NCI-H524 treated with DMSO at 0.1 percent for 48 hours (cell line): ENCODE measurements at regions not wholly inside any gene's neighbourhood (a gene's known extent, or its start where the extent isn't known, plus 50 kb on each side); places are given as distances from the start of the nearest gene placed in this dataset.
"Not testable (repeated sequence)": the region's sequence is repeated elsewhere in the genome, so short reads cannot be mapped to it uniquely, and the experiment has no call there.

Experiments used
- DNase-seq: peaks from one replicate; lab custom pipeline; 2025; lab: John Stamatoyannopoulos, UW

GRCh38 chr7:130849604-130850003, 115.6 kb upstream of the KLF14 start:
- DNase-seq, result no peak

GRCh38 chr7:130850956-130851355, 116.9 kb upstream of the KLF14 start:
- DNase-seq, result no peak

GRCh38 chr7:130852867-130853266, 118.9 kb upstream of the KLF14 start:
- DNase-seq, result no peak

DNA sequence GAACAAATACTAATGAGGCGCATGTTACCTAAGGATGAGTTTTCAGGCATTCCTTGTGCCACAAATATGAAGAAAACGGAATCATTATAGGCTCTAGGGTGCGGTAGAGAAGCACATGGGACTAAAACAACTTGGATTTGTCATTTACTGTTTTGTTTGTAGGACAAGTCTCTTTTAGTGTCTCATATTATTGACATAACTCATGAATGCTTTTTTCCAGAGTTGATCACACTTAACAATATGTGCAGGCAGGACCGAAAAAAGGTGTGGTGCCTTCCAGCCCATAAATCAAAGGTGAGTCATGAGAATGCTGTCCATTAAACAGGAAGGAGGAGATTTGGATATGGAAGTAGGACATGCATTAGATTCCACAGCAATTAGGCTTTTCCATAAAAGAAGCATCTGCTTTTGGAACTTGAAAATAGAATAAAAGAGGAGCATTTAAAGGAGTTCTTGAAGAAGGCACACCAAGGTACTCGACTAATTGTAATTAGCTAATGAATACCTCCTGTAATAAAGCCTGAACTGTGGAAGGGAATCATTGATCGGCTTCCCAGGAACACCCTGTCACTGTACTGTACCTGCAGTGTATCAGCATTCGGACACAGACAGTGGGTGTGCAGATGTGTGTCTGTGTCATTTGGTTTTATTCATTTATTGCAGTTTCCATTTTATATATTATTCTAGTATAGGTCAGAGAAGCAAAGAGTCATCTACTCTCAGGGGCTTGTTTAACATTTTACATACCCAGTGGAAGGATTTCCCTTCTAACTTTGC, 119.7 kb upstream of the KLF14 start:
- DNase-seq, result no peak

- DNase-seq, result no peak
Measured at GRCh38 chr7:130854481-130854880, 120.5 kb upstream of the KLF14 start.

- no peak for DNase-seq
Measured at GRCh38 chr7:130856866-130857265, 122.9 kb upstream of the KLF14 start.

DNA sequence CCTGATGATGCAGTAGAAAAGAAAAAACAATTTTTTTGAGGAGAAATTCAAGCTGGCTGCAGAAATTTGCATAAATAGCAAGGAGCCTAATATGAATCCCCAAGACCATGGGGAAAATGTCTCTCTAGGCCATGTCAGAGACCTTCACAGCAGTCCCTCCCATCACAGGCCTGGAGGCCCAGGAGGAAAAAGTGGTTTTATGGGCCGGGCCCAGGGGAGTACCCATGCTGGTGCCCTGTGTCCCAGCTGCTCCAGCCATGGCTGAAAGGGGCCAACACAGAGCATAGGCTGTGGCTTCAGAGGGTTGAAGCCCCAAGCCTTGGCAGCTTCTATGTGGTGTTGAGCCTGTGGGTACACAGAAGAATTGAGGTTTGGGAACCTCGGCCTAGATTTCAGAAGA, 126.8 kb upstream of the KLF14 start:
- not testable (repeated sequence) for DNase-seq

- DNase-seq, result no peak
Measured at GRCh38 chr7:130865408-130866236, 131.6 kb upstream of the KLF14 start.

- DNase-seq, result no peak
Measured at GRCh38 chr7:130867039-130867438, 133.0 kb upstream of the KLF14 start.

DNA sequence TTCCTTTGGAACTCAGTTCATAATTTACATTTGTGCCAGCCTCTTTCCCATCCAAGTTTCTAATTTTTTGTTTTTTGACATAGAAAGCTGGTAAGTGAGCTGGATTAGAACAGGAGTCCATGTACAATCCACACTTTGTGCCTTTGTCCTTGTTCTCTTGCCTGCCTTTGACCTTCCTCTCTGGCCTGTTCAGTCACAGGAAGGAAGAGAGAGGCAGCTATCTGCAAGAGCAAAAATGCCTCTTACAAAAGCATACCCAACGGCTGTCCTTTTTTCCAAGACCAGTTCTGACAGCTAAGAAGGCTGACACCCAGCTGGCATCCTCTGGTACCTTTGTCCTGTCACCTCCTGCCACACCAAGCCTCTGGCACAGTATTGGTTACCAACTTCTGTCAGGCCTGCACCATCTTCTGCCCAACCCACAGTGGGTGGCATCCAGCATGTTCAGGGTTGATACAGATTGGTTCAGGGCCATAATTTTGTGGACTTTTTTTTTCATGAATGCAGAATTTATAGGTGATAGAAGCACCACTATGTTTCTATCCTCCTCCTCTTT, 133.7 kb upstream of the KLF14 start:
- DNase-seq, result no peak

DNA sequence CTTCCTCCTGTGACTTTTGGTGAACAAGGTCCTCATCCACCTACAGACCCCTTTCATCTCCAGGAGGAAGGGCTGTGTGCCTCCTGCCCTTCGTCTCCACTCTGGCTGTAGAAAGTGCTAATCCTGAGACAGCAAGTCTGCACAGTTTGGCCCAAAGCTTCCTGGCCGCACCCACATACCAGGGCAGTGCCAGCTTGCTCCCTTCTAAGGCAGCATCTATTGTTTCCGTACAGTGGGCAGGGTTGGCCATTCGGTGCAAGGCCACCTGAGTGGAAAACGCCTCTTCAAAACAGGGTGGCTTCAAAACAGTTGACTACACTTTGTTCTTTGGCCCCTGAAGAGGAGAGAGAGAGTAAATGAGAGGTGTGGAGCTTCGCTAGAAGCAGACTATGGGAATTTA, 134.1 kb upstream of the KLF14 start:
- no peak for DNase-seq

DNA sequence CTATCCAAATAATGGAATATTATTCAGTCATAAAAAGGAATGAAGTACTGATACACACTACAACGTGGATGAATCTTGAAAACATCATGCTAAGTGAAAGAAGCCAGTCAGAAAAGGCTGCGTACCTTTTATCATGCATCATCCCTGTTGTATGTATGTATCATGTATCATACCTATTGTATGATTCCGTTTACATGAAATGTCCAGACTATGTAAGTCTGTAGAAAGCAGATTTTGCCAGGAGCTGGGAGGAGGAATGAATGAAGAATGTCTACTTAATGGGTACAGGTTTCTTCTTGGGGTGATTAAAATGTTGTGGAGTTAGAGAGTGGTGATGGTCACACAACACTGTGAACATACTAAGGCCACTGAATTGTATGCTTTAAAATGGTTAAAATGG, 135.9 kb upstream of the KLF14 start:
- no peak for DNase-seq

DNA sequence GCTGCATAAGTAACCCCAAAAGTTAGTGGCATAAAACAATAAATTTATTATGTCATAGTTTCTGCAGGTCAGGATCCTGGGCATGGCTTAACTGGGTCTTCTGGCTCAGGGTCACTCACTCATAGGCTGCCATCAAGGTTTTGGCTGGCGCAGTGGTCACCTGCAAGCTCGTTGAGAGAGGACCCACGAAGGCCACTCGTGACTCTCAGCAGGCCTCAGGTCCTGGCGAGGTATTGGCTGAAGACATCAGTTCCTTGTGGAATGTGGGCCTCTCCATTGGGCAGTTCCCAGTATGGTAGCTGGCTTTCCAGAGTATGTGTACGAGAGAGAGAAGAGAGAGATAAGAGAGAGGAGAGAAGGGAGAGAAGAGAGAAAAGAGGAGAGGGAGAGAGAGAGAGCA, 138.3 kb upstream of the KLF14 start:
- DNase-seq, result no peak

GRCh38 chr7:130872756-130873448, 138.9 kb upstream of the KLF14 start:
- DNase-seq, result no peak

DNA sequence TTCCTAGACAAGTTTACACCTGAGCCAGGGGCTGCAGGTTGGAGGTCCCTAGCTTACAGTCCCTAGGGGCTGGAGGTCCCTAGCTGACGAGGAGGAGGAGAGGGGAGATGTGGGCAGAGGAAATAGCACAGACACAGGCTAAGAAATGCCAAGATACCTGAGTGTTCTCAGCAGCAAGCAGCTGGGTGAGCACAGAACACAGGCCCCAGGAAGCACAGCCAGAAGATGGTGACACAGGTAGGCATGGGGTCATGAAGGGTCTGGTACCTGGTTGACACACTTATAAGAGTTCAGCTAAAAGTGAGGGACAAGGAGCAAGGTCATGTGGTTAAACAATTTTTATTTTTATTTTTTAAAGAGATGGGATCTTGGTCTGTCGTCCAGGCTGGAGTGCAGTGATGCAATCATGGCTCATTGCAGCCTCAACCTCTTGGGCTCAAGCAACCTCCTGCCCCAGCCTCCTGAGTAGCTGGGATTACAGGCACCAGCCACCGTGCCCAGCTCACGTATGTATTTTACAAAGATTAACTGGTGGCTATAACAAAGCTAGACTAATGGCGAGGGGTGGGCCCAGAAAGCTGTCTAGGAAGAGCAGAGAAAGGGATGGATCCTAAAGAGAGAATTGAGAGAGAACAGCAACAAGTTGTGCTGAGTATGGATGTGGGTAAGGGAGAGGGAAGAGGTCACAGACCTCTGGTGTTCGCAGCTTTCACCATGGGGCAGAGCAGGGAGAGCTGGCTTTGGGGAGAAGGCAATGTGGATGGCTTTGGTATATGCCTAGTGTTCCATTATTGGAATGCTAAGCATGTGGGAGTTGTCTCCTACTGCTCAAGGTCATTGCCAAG, 140.3 kb upstream of the KLF14 start:
- DNase-seq, result no peak

GRCh38 chr7:130875265-130875741, 141.3 kb upstream of the KLF14 start:
- DNase-seq, result no peak

DNA sequence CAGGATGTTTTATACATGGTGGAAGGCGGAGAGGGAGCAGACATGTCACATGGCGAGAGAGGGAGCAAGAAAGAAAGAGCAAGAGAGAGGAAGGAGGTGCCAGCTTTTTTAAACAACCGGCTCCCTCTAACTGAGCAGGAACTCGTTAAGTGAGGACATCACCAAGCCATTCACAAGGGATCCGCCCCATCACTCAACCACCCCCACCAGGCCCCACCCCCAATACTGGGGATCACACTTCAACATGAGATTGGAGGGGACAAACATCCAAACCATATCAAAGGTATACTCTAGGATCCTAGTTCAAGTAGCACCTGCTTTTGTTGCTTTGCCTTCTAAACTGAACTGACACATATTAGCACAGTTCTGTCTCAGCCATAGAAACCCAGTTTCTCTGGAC, 141.9 kb upstream of the KLF14 start:
- no peak for DNase-seq

- DNase-seq, result no peak
Measured at GRCh38 chr7:130877236-130877990, 143.4 kb upstream of the KLF14 start.

DNA sequence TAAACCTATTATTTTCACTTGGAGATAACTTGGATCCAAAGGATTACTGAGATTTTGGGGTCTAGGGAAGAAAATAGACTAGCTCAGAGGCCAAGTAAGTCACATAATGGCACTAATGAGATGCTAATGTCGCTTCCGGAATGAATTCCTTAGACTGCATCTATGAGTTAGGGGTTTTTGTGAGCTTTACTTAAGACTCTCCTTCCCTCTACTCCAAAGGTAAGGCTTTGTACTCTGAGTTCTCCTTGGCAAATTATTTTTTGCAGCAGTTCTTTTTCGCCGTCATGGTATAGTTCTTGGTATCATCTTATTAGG, 143.9 kb upstream of the KLF14 start:
- no peak for DNase-seq

DNA sequence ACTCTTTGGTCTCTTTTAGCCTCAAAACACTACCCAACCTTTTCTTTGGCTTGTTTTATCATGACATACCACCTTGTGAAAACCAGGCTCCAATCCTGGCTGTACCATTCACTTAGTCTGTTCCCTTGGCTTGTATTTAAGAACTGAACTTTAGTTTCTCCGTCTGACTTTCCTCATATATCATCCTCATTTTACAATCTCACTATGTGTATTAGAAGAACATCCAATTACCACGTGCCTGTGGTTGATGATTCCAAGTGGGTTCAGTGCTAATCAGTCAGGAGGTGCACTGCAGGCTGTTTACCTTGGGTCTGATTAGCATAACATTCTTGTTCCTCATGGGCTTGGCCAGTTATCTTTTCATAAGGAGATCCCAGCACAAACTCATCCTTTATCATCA, 144.8 kb upstream of the KLF14 start:
- no peak for DNase-seq

DNA sequence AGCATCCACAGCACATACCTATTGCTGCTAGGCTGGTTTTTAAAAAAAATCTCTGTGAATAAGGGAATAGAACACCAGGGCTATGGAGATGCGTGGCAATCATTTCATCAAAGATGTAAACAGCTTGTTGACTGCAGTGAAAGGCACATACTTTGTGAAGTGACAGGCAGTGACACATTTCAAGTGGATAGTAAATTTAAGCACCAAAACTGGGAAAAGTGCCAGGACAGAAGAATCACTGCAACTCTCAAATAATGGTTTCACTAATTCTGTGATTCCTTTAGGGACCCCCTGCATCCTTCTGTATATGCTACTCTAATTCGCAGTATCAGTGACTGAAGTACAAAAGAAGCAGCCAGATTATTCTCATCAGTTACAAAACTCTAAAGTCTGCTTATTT, 145.2 kb upstream of the KLF14 start:
- no peak for DNase-seq
